ENCODE measurements at regions not wholly inside any gene's neighbourhood (a gene's known extent, or its start where the extent isn't known, plus 50 kb on each side); places are given as distances from the start of the nearest gene placed in this dataset.

GRCh38 chr6:163715846-163716245, 301.3 kb downstream of the QKI start:
- no peak overlapping the region for H3K27ac ChIP-seq
- H3K4me1 ChIP-seq: peaks cover 0 to 24% (median 18%) of the 10 kb centered on the region in 3 donors
- H3K4me3 ChIP-seq: no peak overlapping the region
- TF ChIP-seq CTCF (IDR thresholded peaks at IDR 0.05): no peak
- no peak for TF ChIP-seq POLR2AphosphoS5 (IDR thresholded peaks at IDR 0.05)
- ATAC-seq: no peak
- no peaks in the 10 kb centered on the region for H3K36me3 ChIP-seq
- no peaks in the 10 kb centered on the region for H3K27me3 ChIP-seq
- 100% methylated on average over 1 to 2 of the region's 7 CpGs for WGBS, 2 donors (ENCODE audit: low coverage in 1 of 2)
- no peaks in the 10 kb centered on the region for H3K9me3 ChIP-seq

- H3K27ac ChIP-seq: no peak overlapping the region
Measured at GRCh38 chr6:163714179-163714578, 299.7 kb downstream of the QKI start.

GRCh38 chr6:163712981-163713380, 298.5 kb downstream of the QKI start:
- no peaks in the 10 kb centered on the region for H3K9me3 ChIP-seq
- H3K4me3 ChIP-seq: no peak overlapping the region
- no peaks in the 10 kb centered on the region for H3K27me3 ChIP-seq
- no peaks in the 10 kb centered on the region for H3K36me3 ChIP-seq
- TF ChIP-seq POLR2AphosphoS5 (IDR thresholded peaks at IDR 0.05) (no peak), CTCF (IDR thresholded peaks at IDR 0.05) (no peak), POLR2A (IDR thresholded peaks at IDR 0.05) (no peak), EP300 (IDR thresholded peaks at IDR 0.05) (no peak)
- 80% methylated on average over 2 of the region's 8 CpGs; no CpG with 5 or more reads in 1 of the 2 donors for WGBS, 2 donors (ENCODE audit: low coverage in 1 of 2)
- H3K4me1 ChIP-seq: peaks cover 0 to 49% (median 35%) of the 10 kb centered on the region in 3 donors
- ATAC-seq: no peak
- H3K27ac ChIP-seq: peak overlapping the region in 3 of 4 donors; percentile 60 to 75 (median 63)

More at GRCh38 chr6:163714179-163714578, 299.7 kb downstream of the QKI start:
- no peak for TF ChIP-seq CTCF (IDR thresholded peaks at IDR 0.05)
- no peak for TF ChIP-seq POLR2AphosphoS5 (IDR thresholded peaks at IDR 0.05)
- no peak for TF ChIP-seq POLR2A (IDR thresholded peaks at IDR 0.05)
- no peak for TF ChIP-seq EP300 (IDR thresholded peaks at IDR 0.05)
- ATAC-seq: no peak
- Histone ChIP-seq H3K4me3 (no peak overlapping the region), H3K9me3 (no peaks in the 10 kb centered on the region), H3K27me3 (no peaks in the 10 kb centered on the region), H3K4me1 (peaks cover 0 to 41% (median 30%) of the 10 kb centered on the region in 3 donors), H3K36me3 (no peaks in the 10 kb centered on the region)
- WGBS, 2 donors (ENCODE audit: low coverage in 1 of 2): 67 to 88% methylated on average over 1 to 6 of the region's 10 CpGs

GRCh38 chr6:163712566-163712961, 298.0 kb downstream of the QKI start:
- Histone ChIP-seq H3K9me3 (no peaks in the 10 kb centered on the region), H3K27ac (peak overlapping the region in 3 of 4 donors; percentile 60 to 75 (median 63)), H3K4me1 (peaks cover 0 to 53% (median 39%) of the 10 kb centered on the region in 3 donors), H3K4me3 (no peak overlapping the region), H3K27me3 (no peaks in the 10 kb centered on the region), H3K36me3 (no peaks in the 10 kb centered on the region)
- TF ChIP-seq POLR2AphosphoS5 (IDR thresholded peaks at IDR 0.05): no peak
- no peak for TF ChIP-seq CTCF (IDR thresholded peaks at IDR 0.05)
- no peak for TF ChIP-seq EP300 (IDR thresholded peaks at IDR 0.05)
- no peak for TF ChIP-seq POLR2A (IDR thresholded peaks at IDR 0.05)
- WGBS, 2 donors (ENCODE audit: low coverage in 1 of 2): 62% methylated on average over 2 of the region's 8 CpGs; no CpG with 5 or more reads in 1 of the 2 donors
- ATAC-seq: no peak
